CD8-positive, alpha-beta memory T cell (primary cell): ENCODE measurements at regions not wholly inside any gene's neighbourhood (a gene's known extent, or its start where the extent isn't known, plus 50 kb on each side); places are given as distances from the start of the nearest gene placed in this dataset.

Source experiments
- CTCF ChIA-PET: fragments of 350-600 bp; sonication (Branson Sonifier 250); formaldehyde crosslinking; loops from one replicate; lab custom pipeline; 2021; ENCODE audit warnings: antibody characterized with exemption; lab: Charles Lee
- POLR2A ChIA-PET: fragments of 350-600 bp; sonication (Branson Sonifier 250); formaldehyde crosslinking; loops from one replicate; lab custom pipeline; 2021; ENCODE audit warnings: antibody characterized with exemption; lab: Charles Lee
- DNase-seq, 5 donors: peaks; one replicate each; pipeline versions ENCODE4 v3.0.0 to v3.0.0-alpha.2; 2020 to 2022; ENCODE audit warnings: mixed read lengths in 1 of 5
- H3K27ac ChIP-seq: one replicate; pipeline ENCODE4 v1.7.0; 2013; ENCODE audit warnings: low read depth, mild to moderate bottlenecking, low read length, moderate library complexity
- H3K27me3 ChIP-seq: 2 replicates; pipeline ENCODE4 v1.7.0; 2013; ENCODE audit warnings: low read length, mild to moderate bottlenecking; ENCODE audit not compliant: insufficient read depth, poor library complexity, severe bottlenecking
- H3K36me3 ChIP-seq: 2 replicates; pipeline ENCODE4 v1.7.0; 2013; ENCODE audit warnings: mild to moderate bottlenecking, low read length, moderate library complexity; ENCODE audit not compliant: insufficient read depth
- H3K4me1 ChIP-seq: 2 replicates; pipeline ENCODE4 v1.7.0; 2013; ENCODE audit warnings: mild to moderate bottlenecking, low read length, moderate library complexity; ENCODE audit not compliant: insufficient read depth
- H3K4me3 ChIP-seq: 2 replicates; pipeline ENCODE4 v1.7.0; 2013; ENCODE audit warnings: mild to moderate bottlenecking, low read length
- H3K9me3 ChIP-seq: 2 replicates; pipeline ENCODE4 v1.7.0; 2013; ENCODE audit warnings: mild to moderate bottlenecking, low read length
- H3K27ac Mint-ChIP-seq, 8 donors: one replicate each; pipeline ENCODE4 v1.8.0; 2020 to 2021; ENCODE audit warnings: mixed read lengths in 8 of 8, mild to moderate bottlenecking in 6 of 8, inconsistent platforms in 3 of 8, moderate library complexity in 3 of 8
- H3K27me3 Mint-ChIP-seq, 2 donors: one replicate each; pipeline ENCODE4 v1.8.0; 2020 to 2021; ENCODE audit warnings: mixed read lengths in 2 of 2, mild to moderate bottlenecking in 1 of 2, moderate library complexity in 1 of 2
- H3K36me3 Mint-ChIP-seq, 3 donors: one replicate each; pipeline ENCODE4 v1.8.0; 2020 to 2021; ENCODE audit warnings: mixed read lengths in 3 of 3, inconsistent platforms in 1 of 3, mild to moderate bottlenecking in 1 of 3
- H3K4me1 Mint-ChIP-seq, 3 donors: one replicate each; pipeline ENCODE4 v1.8.0; 2020 to 2021; ENCODE audit warnings: mixed read lengths in 3 of 3, inconsistent platforms in 1 of 3, mild to moderate bottlenecking in 1 of 3
- H3K4me3 Mint-ChIP-seq, 7 donors: one replicate each; pipeline ENCODE4 v1.8.0; 2020 to 2021; ENCODE audit warnings: mixed read lengths in 7 of 7, mild to moderate bottlenecking in 6 of 7, moderate library complexity in 4 of 7, inconsistent platforms in 2 of 7
- H3K9me3 Mint-ChIP-seq, 5 donors: one replicate each; pipeline ENCODE4 v1.8.0; 2020 to 2022; ENCODE audit warnings: mixed read lengths in 5 of 5, mild to moderate bottlenecking in 3 of 5, moderate library complexity in 2 of 5, inconsistent platforms in 1 of 5

DNA sequence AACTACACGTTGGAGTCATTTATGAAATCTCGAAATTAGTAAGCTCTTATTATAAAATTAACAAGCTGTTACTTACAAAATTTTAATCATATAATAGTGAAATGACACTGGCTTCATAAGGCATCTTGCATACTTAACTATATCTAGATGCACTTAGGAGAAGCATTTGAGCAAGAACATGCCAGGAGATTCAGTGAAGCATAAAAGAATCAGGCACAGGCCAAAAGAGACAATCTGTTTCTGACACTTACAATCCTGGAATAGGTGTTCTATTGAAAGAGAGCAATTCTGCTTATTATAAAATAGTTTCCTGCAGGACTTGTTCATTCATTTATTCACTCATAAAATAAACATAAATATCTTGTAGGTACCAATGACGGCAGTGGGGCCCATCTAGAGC, 1152.2 kb upstream of the CDH6 start:
- Histone ChIP-seq H3K27me3 (no peaks in the 10 kb centered on the region), H3K4me3 (no peak overlapping the region), H3K9me3 (no peaks in the 10 kb centered on the region), H3K36me3 (no peaks in the 10 kb centered on the region), H3K27ac (no peak overlapping the region), H3K4me1 (no peaks in the 10 kb centered on the region)
- no peaks in the 10 kb centered on the region for H3K27me3 Mint-ChIP-seq
- peaks cover 2 to 23% (median 4%) of the 10 kb centered on the region in 5 donors for H3K9me3 Mint-ChIP-seq
- no peaks in the 10 kb centered on the region for H3K36me3 Mint-ChIP-seq
- no peak overlapping the region for H3K27ac Mint-ChIP-seq
- no peak overlapping the region for H3K4me3 Mint-ChIP-seq
- DNase-seq = no peak
- POLR2A ChIA-PET = no interaction called here
- no peaks in the 10 kb centered on the region for H3K4me1 Mint-ChIP-seq
- CTCF ChIA-PET = no interaction called here

DNA sequence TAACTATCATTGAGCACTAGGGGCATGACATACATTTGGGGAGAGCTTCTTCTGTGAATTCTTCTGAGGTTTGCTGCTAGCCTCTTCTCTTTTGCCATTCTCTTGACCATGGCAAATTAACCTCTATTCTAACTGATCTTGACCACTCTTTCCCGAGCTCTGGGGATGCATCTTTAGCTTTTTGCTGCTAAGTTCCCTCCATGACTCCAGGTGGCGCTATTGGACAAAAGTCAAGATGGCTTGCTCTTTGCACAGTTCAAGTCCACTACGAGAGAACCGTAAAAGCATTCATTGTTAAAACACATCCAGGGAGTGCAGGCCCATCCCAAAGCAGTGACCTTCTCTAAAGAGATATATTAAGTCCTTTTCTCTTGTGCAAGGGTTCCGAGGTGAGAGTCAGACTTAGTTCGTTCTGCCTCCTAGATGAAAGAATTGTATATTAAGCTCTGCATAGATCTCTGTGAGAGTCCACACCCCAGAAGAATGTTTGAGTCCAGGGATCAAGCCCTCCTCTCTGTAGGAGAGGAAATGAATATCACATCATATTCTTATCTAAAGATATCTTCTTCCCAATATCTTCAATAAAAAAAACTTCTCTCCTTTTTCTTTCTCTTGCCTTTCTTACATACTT, 1152.9 kb upstream of the CDH6 start:
- CTCF ChIA-PET = no interaction called here
- Histone ChIP-seq H3K9me3 (no peaks in the 10 kb centered on the region), H3K4me3 (no peak overlapping the region), H3K36me3 (no peaks in the 10 kb centered on the region), H3K27me3 (no peaks in the 10 kb centered on the region), H3K27ac (no peak overlapping the region), H3K4me1 (no peaks in the 10 kb centered on the region)
- Mint-ChIP-seq H3K4me1 (no peaks in the 10 kb centered on the region), H3K27ac (no peak overlapping the region), H3K9me3 (peaks cover 4 to 18% (median 5%) of the 10 kb centered on the region in 5 donors), H3K4me3 (no peak overlapping the region), H3K36me3 (no peaks in the 10 kb centered on the region), H3K27me3 (no peaks in the 10 kb centered on the region)
- DNase-seq = no peak
- POLR2A ChIA-PET = no interaction called here

DNA sequence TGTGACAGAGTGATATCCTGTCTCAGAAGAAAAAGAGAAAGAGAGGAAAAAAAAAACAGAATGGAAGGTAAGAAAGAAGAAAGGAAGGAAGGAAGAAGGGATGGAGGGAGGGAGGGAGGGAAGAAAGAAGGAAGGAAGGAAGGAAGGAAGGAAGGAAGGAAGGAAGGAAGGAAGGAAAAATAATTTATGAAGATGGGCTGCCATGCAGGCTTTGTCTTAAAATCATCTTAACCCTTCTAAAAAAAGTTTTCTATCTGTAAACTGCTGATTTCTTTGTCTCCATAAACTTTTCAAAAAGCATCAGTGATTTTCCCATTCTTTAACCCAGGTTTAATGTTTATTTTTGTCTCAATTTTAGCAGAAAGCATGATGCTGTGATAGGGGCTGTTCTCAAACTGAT, 1154.1 kb upstream of the CDH6 start:
- Histone ChIP-seq H3K27ac (no peak overlapping the region), H3K9me3 (no peaks in the 10 kb centered on the region), H3K4me3 (no peak overlapping the region), H3K36me3 (no peaks in the 10 kb centered on the region), H3K4me1 (no peaks in the 10 kb centered on the region), H3K27me3 (no peaks in the 10 kb centered on the region)
- Mint-ChIP-seq H3K9me3 (peaks cover 4 to 14% (median 7%) of the 10 kb centered on the region in 5 donors), H3K27ac (no peak overlapping the region), H3K4me1 (no peaks in the 10 kb centered on the region), H3K27me3 (no peaks in the 10 kb centered on the region), H3K4me3 (no peak overlapping the region), H3K36me3 (no peaks in the 10 kb centered on the region)
- POLR2A ChIA-PET = no interaction called here
- no peak for DNase-seq
- CTCF ChIA-PET = no interaction called here

DNA sequence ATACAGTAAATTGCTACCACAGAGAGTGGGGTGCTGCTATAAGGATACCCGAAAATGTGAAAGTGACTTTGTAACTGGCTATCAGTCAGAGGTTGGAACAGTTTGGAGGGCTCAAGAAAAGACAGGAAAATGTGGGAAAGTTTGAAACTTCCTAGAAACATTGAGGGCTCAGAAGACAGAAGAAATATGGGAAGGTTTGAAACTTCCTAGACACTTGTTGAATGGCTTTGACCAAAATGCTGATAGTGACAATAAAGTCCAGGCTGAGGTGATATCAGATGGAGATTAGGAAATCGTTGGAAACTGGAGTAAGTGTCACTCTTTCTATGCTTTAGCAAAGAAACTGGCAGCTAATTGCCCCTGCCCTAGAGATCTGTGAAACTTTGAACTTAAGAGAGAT, 1158.6 kb upstream of the CDH6 start:
- DNase-seq = no peak
- H3K27me3 ChIP-seq = no peaks in the 10 kb centered on the region
- Mint-ChIP-seq H3K4me1 (no peaks in the 10 kb centered on the region), H3K36me3 (no peaks in the 10 kb centered on the region), H3K27me3 (no peaks in the 10 kb centered on the region), H3K27ac (no peak overlapping the region), H3K4me3 (no peak overlapping the region), H3K9me3 (peaks cover 2 to 26% (median 8%) of the 10 kb centered on the region in 5 donors)
- H3K4me1 ChIP-seq = no peaks in the 10 kb centered on the region
- ChIA-PET POLR2A (no interaction called here), CTCF (no interaction called here)
- H3K9me3 ChIP-seq = no peaks in the 10 kb centered on the region
- no peak overlapping the region for H3K4me3 ChIP-seq
- H3K36me3 ChIP-seq = no peaks in the 10 kb centered on the region
- H3K27ac ChIP-seq = no peak overlapping the region

DNA sequence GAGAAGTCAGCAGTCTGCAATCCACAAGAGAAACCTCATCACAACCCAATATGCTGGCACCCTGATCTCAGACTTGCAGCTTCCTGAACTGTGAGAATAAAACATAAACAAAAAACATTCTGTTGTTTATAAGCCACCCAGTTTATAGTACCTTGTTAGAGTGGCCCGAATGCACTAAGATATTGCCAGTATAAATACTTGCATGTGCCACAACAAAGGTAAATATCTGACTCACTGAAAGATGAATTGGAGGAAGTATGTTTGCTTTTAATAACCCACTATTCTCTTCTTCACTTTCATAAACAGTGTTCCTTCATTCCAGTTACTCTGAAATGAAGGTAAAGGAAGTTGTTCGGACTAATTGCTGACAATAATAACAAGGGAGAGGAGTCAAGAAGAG, 1163.4 kb upstream of the CDH6 start:
- no peak overlapping the region for H3K4me3 ChIP-seq
- no peak overlapping the region for H3K4me3 Mint-ChIP-seq
- H3K4me1 Mint-ChIP-seq = no peaks in the 10 kb centered on the region
- H3K27ac ChIP-seq = no peak overlapping the region
- no peaks in the 10 kb centered on the region for H3K36me3 Mint-ChIP-seq
- POLR2A ChIA-PET = no interaction called here
- peaks cover 3 to 22% (median 8%) of the 10 kb centered on the region in 5 donors for H3K9me3 Mint-ChIP-seq
- no peaks in the 10 kb centered on the region for H3K27me3 ChIP-seq
- no peaks in the 10 kb centered on the region for H3K27me3 Mint-ChIP-seq
- no peak overlapping the region for H3K27ac Mint-ChIP-seq
- no peaks in the 10 kb centered on the region for H3K4me1 ChIP-seq
- no peak for DNase-seq
- no peaks in the 10 kb centered on the region for H3K9me3 ChIP-seq
- H3K36me3 ChIP-seq = no peaks in the 10 kb centered on the region
- CTCF ChIA-PET = no interaction called here

DNA sequence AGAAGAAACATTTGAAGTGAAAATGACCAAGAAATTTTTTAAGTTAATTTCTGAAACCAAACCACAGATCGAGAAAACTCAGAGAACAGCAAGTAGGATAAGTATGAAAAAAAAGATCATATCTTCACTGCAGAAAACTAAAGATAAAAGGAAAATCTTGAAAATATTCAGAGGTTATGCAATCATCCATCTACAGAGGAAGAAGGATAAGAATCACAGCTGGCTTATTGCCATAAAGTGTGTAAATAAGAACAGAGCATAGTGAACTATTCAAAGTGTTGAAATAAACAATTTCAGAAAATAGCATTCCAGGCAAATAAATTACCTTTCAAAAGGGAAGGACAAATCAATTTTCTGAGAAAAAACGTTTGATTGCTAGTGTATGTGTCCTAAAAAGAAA, 1191.7 kb upstream of the CDH6 start:
- H3K4me1 Mint-ChIP-seq = no peaks in the 10 kb centered on the region
- H3K4me1 ChIP-seq = no peaks in the 10 kb centered on the region
- ChIA-PET CTCF (no interaction called here), POLR2A (no interaction called here)
- H3K9me3 ChIP-seq = no peaks in the 10 kb centered on the region
- no peak overlapping the region for H3K4me3 Mint-ChIP-seq
- no peaks in the 10 kb centered on the region for H3K36me3 ChIP-seq
- H3K27me3 ChIP-seq = no peaks in the 10 kb centered on the region
- no peaks in the 10 kb centered on the region for H3K36me3 Mint-ChIP-seq
- no peak overlapping the region for H3K27ac Mint-ChIP-seq
- no peak overlapping the region for H3K27ac ChIP-seq
- H3K9me3 Mint-ChIP-seq = peaks cover 6 to 50% (median 15%) of the 10 kb centered on the region in 5 donors
- no peaks in the 10 kb centered on the region for H3K27me3 Mint-ChIP-seq
- DNase-seq = no peak
- H3K4me3 ChIP-seq = no peak overlapping the region

DNA sequence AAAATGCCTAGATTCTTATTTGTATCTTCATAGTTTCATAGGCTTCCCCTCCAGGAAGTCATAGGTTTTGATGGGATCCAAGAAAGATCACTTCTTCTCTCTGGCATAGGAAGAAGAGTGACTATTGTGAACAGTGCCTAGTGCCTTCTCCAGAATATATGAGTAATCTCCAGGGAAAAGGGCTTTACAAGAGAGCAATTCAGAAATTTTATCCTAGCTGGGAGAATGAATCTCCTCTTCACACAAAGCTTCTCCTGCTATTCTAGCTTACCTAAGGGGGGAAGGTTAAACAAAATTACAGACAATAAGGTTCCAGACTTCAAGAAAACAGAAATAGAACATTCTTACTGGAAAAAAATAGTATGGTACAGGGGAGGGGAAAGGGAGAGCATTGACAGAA, 1193.3 kb upstream of the CDH6 start:
- CTCF ChIA-PET = no interaction called here
- H3K36me3 Mint-ChIP-seq = no peaks in the 10 kb centered on the region

DNA sequence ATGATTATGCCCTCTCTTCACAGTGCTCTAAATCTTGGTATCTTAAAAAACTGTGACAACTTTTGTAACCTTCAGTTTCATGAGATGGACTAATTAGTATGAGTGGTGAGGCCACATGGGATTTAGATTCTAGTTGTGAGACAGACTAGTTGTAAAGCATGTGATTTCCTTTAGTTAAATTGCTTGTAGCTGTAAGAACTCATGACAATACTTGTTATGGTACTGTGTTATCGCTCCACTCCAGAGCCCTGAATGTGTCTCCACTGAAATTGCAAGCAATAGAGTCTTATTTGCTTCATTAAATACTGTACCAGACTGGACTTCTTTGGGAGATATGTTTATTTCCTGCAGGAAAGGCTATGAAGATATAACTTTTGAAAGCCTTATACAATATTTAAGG, 1198.3 kb upstream of the CDH6 start:
- no peak overlapping the region for H3K4me3 ChIP-seq
- CTCF ChIA-PET = no interaction called here
- no peaks in the 10 kb centered on the region for H3K4me1 Mint-ChIP-seq
- no peak for DNase-seq
- POLR2A ChIA-PET = no interaction called here
- no peak overlapping the region for H3K27ac ChIP-seq
- H3K9me3 Mint-ChIP-seq = peaks cover 3 to 46% (median 16%) of the 10 kb centered on the region in 5 donors
- H3K27ac Mint-ChIP-seq = no peak overlapping the region
- H3K36me3 Mint-ChIP-seq = no peaks in the 10 kb centered on the region
- no peaks in the 10 kb centered on the region for H3K36me3 ChIP-seq
- no peak overlapping the region for H3K4me3 Mint-ChIP-seq
- no peaks in the 10 kb centered on the region for H3K9me3 ChIP-seq
- no peaks in the 10 kb centered on the region for H3K27me3 ChIP-seq
- no peaks in the 10 kb centered on the region for H3K4me1 ChIP-seq
- no peaks in the 10 kb centered on the region for H3K27me3 Mint-ChIP-seq

More for the DNA sequence above, 1193.3 kb upstream of the CDH6 start:
- no peak for DNase-seq
- no peaks in the 10 kb centered on the region for H3K27me3 ChIP-seq
- H3K36me3 ChIP-seq = no peaks in the 10 kb centered on the region
- H3K27ac Mint-ChIP-seq = no peak overlapping the region
- POLR2A ChIA-PET = no interaction called here
- no peaks in the 10 kb centered on the region for H3K4me1 ChIP-seq
- H3K4me1 Mint-ChIP-seq = no peaks in the 10 kb centered on the region
- H3K27ac ChIP-seq = no peak overlapping the region
- H3K9me3 Mint-ChIP-seq = peaks cover 5 to 45% (median 14%) of the 10 kb centered on the region in 5 donors
- H3K27me3 Mint-ChIP-seq = no peaks in the 10 kb centered on the region
- no peaks in the 10 kb centered on the region for H3K9me3 ChIP-seq
- H3K4me3 ChIP-seq = no peak overlapping the region
- no peak overlapping the region for H3K4me3 Mint-ChIP-seq
